Large intestine (tissue), 3 donors: ENCODE measurements at regions not wholly inside any gene's neighbourhood (a gene's known extent, or its start where the extent isn't known, plus 50 kb on each side); places are given as distances from the start of the nearest gene placed in this dataset.

ENCODE experiments used
- DNase-seq, 2 donors: peaks; one replicate each; pipeline versions ENCODE4 v3.0.0 to v3.0.0-alpha.2; 2013
- H3K27ac ChIP-seq: one replicate; pipeline ENCODE4 v1.5.1; 2013; ENCODE audit warnings: low read length
- H3K27me3 ChIP-seq: 2 replicates; pipeline ENCODE4 v1.6.1; 2013; ENCODE audit warnings: low read length; ENCODE audit not compliant: control insufficient read depth, insufficient read depth
- H3K36me3 ChIP-seq: 2 replicates; pipeline ENCODE4 v1.6.1; 2013; ENCODE audit warnings: low read length; ENCODE audit not compliant: control insufficient read depth, insufficient read depth
- H3K4me1 ChIP-seq: one replicate; pipeline ENCODE4 v1.6.1; 2013; ENCODE audit warnings: low read length; ENCODE audit not compliant: control insufficient read depth, insufficient read depth
- H3K4me3 ChIP-seq: one replicate; pipeline ENCODE4 v1.5.1; 2013; ENCODE audit warnings: low read length
- H3K9me3 ChIP-seq: one replicate; pipeline ENCODE4 v1.6.1; 2013; ENCODE audit warnings: mild to moderate bottlenecking, low read depth, low read length, moderate library complexity; ENCODE audit not compliant: control insufficient read depth
- WGBS: methylation state at CpG from one replicate; pipeline ENCODE4 v1.1.5; 2013; ENCODE audit warnings: low lambda C conversion rate; ENCODE audit not compliant: insufficient coverage; 5-methylcytosine and 5-hydroxymethylcytosine counted together

GRCh38 chr3:167106456-167106855 is 273.6 kb downstream of the ZBBX start:
- DNase-seq: no peak
- Histone ChIP-seq H3K4me3 (no peak overlapping the region), H3K27me3 (no peaks in the 10 kb centered on the region), H3K9me3 (no peaks in the 10 kb centered on the region), H3K27ac (no peak overlapping the region), H3K36me3 (no peaks in the 10 kb centered on the region), H3K4me1 (no peaks in the 10 kb centered on the region)

- no peak for DNase-seq
- Histone ChIP-seq H3K27me3 (no peaks in the 10 kb centered on the region), H3K27ac (no peak overlapping the region), H3K36me3 (no peaks in the 10 kb centered on the region), H3K4me1 (no peaks in the 10 kb centered on the region), H3K4me3 (no peak overlapping the region), H3K9me3 (no peaks in the 10 kb centered on the region)
- WGBS: no CpG with 5 or more reads among the region's 1 CpG
Measured at GRCh38 chr3:167102071-167102470, 278.0 kb downstream of the ZBBX start.

GRCh38 chr3:167100651-167101050 is 279.4 kb downstream of the ZBBX start:
- no peak for DNase-seq
- no peak overlapping the region for H3K4me3 ChIP-seq
- H3K27ac ChIP-seq: no peak overlapping the region
- H3K4me1 ChIP-seq: no peaks in the 10 kb centered on the region
- H3K36me3 ChIP-seq: no peaks in the 10 kb centered on the region
- H3K27me3 ChIP-seq: no peaks in the 10 kb centered on the region
- H3K9me3 ChIP-seq: no peaks in the 10 kb centered on the region
- 80% methylated on average over 1 of the region's 1 CpG for WGBS

DNA sequence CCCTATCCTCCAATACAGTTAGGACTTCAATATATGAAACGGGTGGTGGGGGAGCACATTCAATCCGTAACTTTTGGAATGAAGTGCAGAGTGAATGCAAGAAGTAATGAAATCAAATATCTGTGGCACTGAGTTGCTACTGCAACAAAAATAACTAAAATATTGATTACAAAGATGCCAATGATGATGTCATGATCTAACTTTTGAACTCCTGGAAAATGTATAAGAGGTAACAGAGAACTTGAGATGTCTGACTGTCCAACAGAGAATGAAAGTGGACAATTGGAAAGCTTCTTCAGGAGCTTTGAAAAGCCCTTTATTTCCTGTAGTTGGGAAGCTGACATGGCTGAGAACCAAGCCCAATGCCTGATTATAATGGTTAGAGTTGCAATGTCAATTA is 279.9 kb downstream of the ZBBX start:
- no peak for DNase-seq
- no peaks in the 10 kb centered on the region for H3K36me3 ChIP-seq
- H3K4me3 ChIP-seq: no peak overlapping the region
- no peaks in the 10 kb centered on the region for H3K27me3 ChIP-seq
- H3K9me3 ChIP-seq: no peaks in the 10 kb centered on the region
- H3K4me1 ChIP-seq: no peaks in the 10 kb centered on the region
- WGBS: 90% methylated on average over 2 of the region's 2 CpGs
- H3K27ac ChIP-seq: no peak overlapping the region

DNA sequence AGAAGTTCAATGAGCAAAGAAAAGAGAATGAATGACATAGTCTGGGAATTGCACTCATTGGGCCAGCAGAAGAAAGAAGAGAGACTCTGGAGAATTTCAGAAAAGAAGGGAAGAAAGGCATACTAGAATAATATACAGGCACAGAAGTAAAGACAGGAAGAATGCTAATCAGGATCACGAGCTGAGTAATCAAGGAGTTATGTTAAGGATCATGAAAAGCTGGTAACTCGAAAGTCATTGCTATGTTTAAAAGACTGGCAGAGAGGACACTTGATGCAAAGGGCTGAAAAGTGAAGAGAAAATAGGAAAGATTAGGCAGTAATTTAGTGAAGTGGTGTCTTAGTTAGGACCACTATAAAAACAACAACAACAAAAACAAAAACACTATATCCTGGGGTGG is 284.1 kb downstream of the ZBBX start:
- no peak for DNase-seq

DNA sequence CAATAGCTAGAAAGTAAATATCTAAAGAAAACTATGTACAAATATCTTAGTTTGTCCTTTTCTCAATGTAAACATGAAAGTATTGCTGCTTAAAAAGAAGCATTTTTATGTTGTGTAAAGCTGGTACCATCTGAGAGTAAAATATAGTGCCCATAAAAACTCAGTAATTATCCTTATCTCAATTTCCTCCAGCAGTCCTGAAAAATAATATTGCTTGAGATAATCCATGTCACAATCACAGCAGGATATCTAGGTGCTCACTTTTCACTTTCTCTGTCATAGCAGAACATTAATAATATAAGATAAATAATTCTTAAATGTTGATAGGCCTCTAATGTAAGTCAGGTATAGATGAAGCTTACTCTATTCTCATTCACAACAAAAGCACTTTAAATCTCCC is 285.5 kb downstream of the ZBBX start:
- no peaks in the 10 kb centered on the region for H3K36me3 ChIP-seq
- H3K27me3 ChIP-seq: no peaks in the 10 kb centered on the region
- H3K9me3 ChIP-seq: no peaks in the 10 kb centered on the region
- no peak overlapping the region for H3K27ac ChIP-seq
- no peak for DNase-seq
- H3K4me3 ChIP-seq: no peak overlapping the region
- H3K4me1 ChIP-seq: no peaks in the 10 kb centered on the region

More for the DNA sequence above, 284.1 kb downstream of the ZBBX start:
- Histone ChIP-seq H3K9me3 (no peaks in the 10 kb centered on the region), H3K27ac (no peak overlapping the region), H3K4me3 (no peak overlapping the region), H3K27me3 (no peaks in the 10 kb centered on the region), H3K4me1 (no peaks in the 10 kb centered on the region), H3K36me3 (no peaks in the 10 kb centered on the region)
- 92% methylated on average over 2 of the region's 2 CpGs for WGBS

GRCh38 chr3:167091226-167091625 is 288.9 kb downstream of the ZBBX start:
- H3K4me1 ChIP-seq: no peaks in the 10 kb centered on the region
- H3K9me3 ChIP-seq: no peaks in the 10 kb centered on the region
- no peak for DNase-seq
- H3K27me3 ChIP-seq: no peaks in the 10 kb centered on the region
- WGBS: 33% methylated on average over 1 of the region's 2 CpGs
- no peak overlapping the region for H3K4me3 ChIP-seq
- H3K36me3 ChIP-seq: no peaks in the 10 kb centered on the region
- no peak overlapping the region for H3K27ac ChIP-seq

DNA sequence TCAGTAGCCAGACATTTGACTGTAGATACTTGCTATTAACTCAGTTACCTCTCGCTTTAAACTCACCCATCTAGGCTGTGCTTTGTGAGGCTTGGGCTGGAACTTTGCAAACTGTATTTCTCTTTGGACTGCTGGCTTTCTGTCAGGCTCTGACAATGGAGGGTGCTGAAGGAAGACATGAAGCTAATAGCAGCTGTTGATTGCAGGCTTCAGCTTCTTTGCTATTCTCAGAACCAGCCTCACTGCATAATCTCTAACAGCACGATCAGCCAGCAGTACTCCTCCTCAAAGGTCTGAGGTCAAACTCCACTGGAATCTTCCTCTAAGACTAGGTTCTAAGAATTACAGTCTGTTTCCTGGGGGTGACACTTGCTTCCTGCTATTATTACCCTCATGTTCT is 295.6 kb downstream of the ZBBX start:
- H3K27ac ChIP-seq: no peak overlapping the region
- no peaks in the 10 kb centered on the region for H3K4me1 ChIP-seq
- no peaks in the 10 kb centered on the region for H3K27me3 ChIP-seq
- H3K4me3 ChIP-seq: no peak overlapping the region
- H3K36me3 ChIP-seq: no peaks in the 10 kb centered on the region
- no peaks in the 10 kb centered on the region for H3K9me3 ChIP-seq
- WGBS: no CpG with 5 or more reads among the region's 2 CpGs
- DNase-seq: peak in 1 of 2 donors; percentile 45

- Histone ChIP-seq H3K27ac (no peak overlapping the region), H3K36me3 (no peaks in the 10 kb centered on the region), H3K27me3 (no peaks in the 10 kb centered on the region), H3K9me3 (no peaks in the 10 kb centered on the region), H3K4me3 (no peak overlapping the region), H3K4me1 (no peaks in the 10 kb centered on the region)
- 63% methylated on average over 1 of the region's 7 CpGs for WGBS
- no peak for DNase-seq
Measured at GRCh38 chr3:167078070-167078622, 302.0 kb downstream of the ZBBX start.

DNA sequence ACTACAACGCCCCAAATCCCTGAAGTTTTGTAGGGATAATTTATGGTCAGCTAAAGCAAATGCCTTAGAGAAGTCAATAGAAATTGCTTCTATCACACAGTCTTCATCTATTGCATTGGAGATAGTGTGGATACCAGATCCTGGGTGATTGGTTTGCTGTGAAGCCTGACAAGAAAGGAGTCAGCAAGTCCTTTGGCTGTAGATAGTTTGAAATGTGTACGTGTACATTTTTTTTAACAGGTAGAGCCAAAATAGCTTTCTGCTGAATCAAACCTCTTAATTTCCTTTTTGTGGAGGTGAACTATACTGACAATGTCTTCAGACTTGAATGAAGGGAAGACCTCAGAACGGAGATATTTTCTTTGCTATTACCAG is 312.3 kb downstream of the ZBBX start:
- Histone ChIP-seq H3K9me3 (no peaks in the 10 kb centered on the region), H3K4me3 (no peak overlapping the region), H3K27ac (no peak overlapping the region), H3K36me3 (no peaks in the 10 kb centered on the region), H3K4me1 (peaks cover 7% of the 10 kb centered on the region), H3K27me3 (no peaks in the 10 kb centered on the region)
- no peak for DNase-seq
- no CpG with 5 or more reads among the region's 3 CpGs for WGBS

DNA sequence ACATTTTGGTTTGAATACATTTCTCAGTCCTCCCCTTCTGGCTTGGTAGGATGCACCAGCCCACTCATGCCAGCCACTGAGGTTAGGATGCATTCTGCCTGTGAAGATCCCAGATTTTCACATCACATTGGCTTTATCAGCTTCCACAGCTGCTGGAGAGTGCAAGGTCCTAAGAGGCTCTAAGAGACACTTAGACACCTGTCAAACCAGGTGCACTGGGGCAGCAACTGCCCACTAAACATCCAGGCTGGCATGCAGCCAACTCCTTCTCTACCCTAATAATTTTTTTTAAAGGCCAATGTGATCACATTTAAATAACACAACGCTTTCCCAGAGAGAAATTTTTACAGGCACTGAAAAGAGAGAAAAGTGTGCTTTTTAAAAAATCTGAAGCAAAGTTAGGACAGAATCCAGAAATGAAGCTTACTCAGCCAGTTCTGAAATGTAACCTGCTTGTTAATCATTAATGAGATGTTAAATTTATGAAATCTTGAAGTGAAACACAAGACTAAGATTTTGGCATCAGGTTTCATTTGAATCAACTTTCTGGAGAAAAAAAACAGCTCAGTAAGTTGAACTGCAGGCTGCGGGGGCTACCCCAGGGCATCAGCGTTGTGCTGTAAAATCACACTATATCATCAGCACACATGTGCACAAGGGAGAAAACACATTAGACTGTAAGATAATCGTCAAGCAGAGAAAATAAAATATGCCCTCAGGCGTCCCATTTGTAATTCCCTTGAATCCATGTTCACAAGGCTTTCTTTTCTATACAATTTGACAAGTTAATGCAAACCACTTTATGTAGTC is 312.9 kb downstream of the ZBBX start:
- no peaks in the 10 kb centered on the region for H3K9me3 ChIP-seq
- H3K27me3 ChIP-seq: no peaks in the 10 kb centered on the region
- no peak overlapping the region for H3K4me3 ChIP-seq
- peak; percentile 7 to 52 for DNase-seq
- peaks cover 7% of the 10 kb centered on the region for H3K4me1 ChIP-seq
- no peak overlapping the region for H3K27ac ChIP-seq
- H3K36me3 ChIP-seq: no peaks in the 10 kb centered on the region
- 0% methylated on average over 1 of the region's 5 CpGs for WGBS
